ENCODE measurements at regions not wholly inside any gene's neighbourhood (a gene's known extent, or its start where the extent isn't known, plus 50 kb on each side); places are given as distances from the start of the nearest gene placed in this dataset.

- Histone ChIP-seq H3K4me2 (peak overlapping the region; percentile 62), H3K4me3 (IDR thresholded peaks at IDR 0.05; ENCODE audit: insufficient read depth, low read depth, low read length) (no peak overlapping the region), H3K36me3 (ENCODE audit: insufficient read depth) (no peaks in the 10 kb centered on the region), H3K79me2 (ENCODE audit: insufficient read depth, low read depth) (no peaks in the 10 kb centered on the region), H3K4me1 (ENCODE audit: low read depth, poor library complexity, severe bottlenecking) (no peaks in the 10 kb centered on the region), H3K27ac (no peak overlapping the region), H4K20me1 (ENCODE audit: insufficient read depth) (no peaks in the 10 kb centered on the region), H2AFZ (ENCODE audit: low read depth) (peak overlapping the region; percentile 92), H3K9ac (no peak overlapping the region), H3K27me3 (ENCODE audit: insufficient read depth, low read depth) (no peaks in the 10 kb centered on the region; the same call in 1 of the 2 replicates)
- no peak for TF ChIP-seq CTCF (conservative IDR thresholded peaks at IDR 0.05; ENCODE audit: low read depth, low read length)
Observed at GRCh38 chr11:16613262-16613511, 125.3 kb upstream of the C11orf58 start.

GRCh38 chr11:16612566-16613261, 125.7 kb upstream of the C11orf58 start:
- no peak for TF ChIP-seq CTCF (conservative IDR thresholded peaks at IDR 0.05; ENCODE audit: low read depth, low read length)
- H4K20me1 ChIP-seq (ENCODE audit: insufficient read depth) = no peaks in the 10 kb centered on the region
- H3K27me3 ChIP-seq (ENCODE audit: insufficient read depth, low read depth) = no peaks in the 10 kb centered on the region; the same call in 1 of the 2 replicates
- no peaks in the 10 kb centered on the region for H3K79me2 ChIP-seq (ENCODE audit: insufficient read depth, low read depth)
- peak overlapping the region; percentile 92 for H2AFZ ChIP-seq (ENCODE audit: low read depth)
- H3K9ac ChIP-seq = no peak overlapping the region
- H3K36me3 ChIP-seq (ENCODE audit: insufficient read depth) = no peaks in the 10 kb centered on the region
- H3K4me2 ChIP-seq = peak overlapping the region; percentile 62
- no peak overlapping the region for H3K27ac ChIP-seq
- no peaks in the 10 kb centered on the region for H3K4me1 ChIP-seq (ENCODE audit: low read depth, poor library complexity, severe bottlenecking)
- H3K4me3 ChIP-seq (IDR thresholded peaks at IDR 0.05; ENCODE audit: insufficient read depth, low read depth, low read length) = no peak overlapping the region

GRCh38 chr11:16611926-16612565, 126.4 kb upstream of the C11orf58 start:
- no peaks in the 10 kb centered on the region for H3K79me2 ChIP-seq (ENCODE audit: insufficient read depth, low read depth)
- no peaks in the 10 kb centered on the region for H4K20me1 ChIP-seq (ENCODE audit: insufficient read depth)
- no peaks in the 10 kb centered on the region for H3K4me1 ChIP-seq (ENCODE audit: low read depth, poor library complexity, severe bottlenecking)
- no peak overlapping the region for H3K9ac ChIP-seq
- no peaks in the 10 kb centered on the region; the same call in 1 of the 2 replicates for H3K27me3 ChIP-seq (ENCODE audit: insufficient read depth, low read depth)
- no peak overlapping the region for H3K4me2 ChIP-seq
- no peak for TF ChIP-seq CTCF (conservative IDR thresholded peaks at IDR 0.05; ENCODE audit: low read depth, low read length)
- no peak overlapping the region for H3K27ac ChIP-seq
- no peaks in the 10 kb centered on the region for H3K36me3 ChIP-seq (ENCODE audit: insufficient read depth)
- no peak overlapping the region for H3K4me3 ChIP-seq (IDR thresholded peaks at IDR 0.05; ENCODE audit: insufficient read depth, low read depth, low read length)
- no peak overlapping the region for H2AFZ ChIP-seq (ENCODE audit: low read depth)

GRCh38 chr11:16611401-16611921, 127.0 kb upstream of the C11orf58 start:
- TF ChIP-seq CTCF (conservative IDR thresholded peaks at IDR 0.05; ENCODE audit: low read depth, low read length) = no peak
- H3K4me1 ChIP-seq (ENCODE audit: low read depth, poor library complexity, severe bottlenecking) = no peaks in the 10 kb centered on the region
- H3K36me3 ChIP-seq (ENCODE audit: insufficient read depth) = no peaks in the 10 kb centered on the region
- no peaks in the 10 kb centered on the region for H3K79me2 ChIP-seq (ENCODE audit: insufficient read depth, low read depth)
- no peak overlapping the region for H3K9ac ChIP-seq
- H4K20me1 ChIP-seq (ENCODE audit: insufficient read depth) = no peaks in the 10 kb centered on the region
- no peak overlapping the region for H3K27ac ChIP-seq
- no peaks in the 10 kb centered on the region; the same call in 1 of the 2 replicates for H3K27me3 ChIP-seq (ENCODE audit: insufficient read depth, low read depth)
- no peak overlapping the region for H2AFZ ChIP-seq (ENCODE audit: low read depth)
- no peak overlapping the region for H3K4me2 ChIP-seq
- no peak overlapping the region for H3K4me3 ChIP-seq (IDR thresholded peaks at IDR 0.05; ENCODE audit: insufficient read depth, low read depth, low read length)

Data from KMS-11 (cell line).